GM23248 (cell line): ENCODE measurements at regions not wholly inside any gene's neighbourhood (a gene's known extent, or its start where the extent isn't known, plus 50 kb on each side); places are given as distances from the start of the nearest gene placed in this dataset.

Experiments used
- EZH2 ChIP-seq: fragments of 200-600 bp; sonication (generic); IDR thresholded peaks from 2 replicates; pipeline ENCODE4 v1.6.1; 2018; ENCODE audit warnings: antibody characterized with exemption, mild to moderate bottlenecking; ENCODE audit not compliant: insufficient read depth, poor library complexity, severe bottlenecking
- EZH2phosphoT487 ChIP-seq: fragments of 200-600 bp; sonication (generic); IDR thresholded peaks from 2 replicates; pipeline ENCODE4 v1.6.1; 2018; ENCODE audit warnings: antibody characterized with exemption, moderate library complexity, mild to moderate bottlenecking, low read depth; ENCODE audit not compliant: insufficient read depth

DNA sequence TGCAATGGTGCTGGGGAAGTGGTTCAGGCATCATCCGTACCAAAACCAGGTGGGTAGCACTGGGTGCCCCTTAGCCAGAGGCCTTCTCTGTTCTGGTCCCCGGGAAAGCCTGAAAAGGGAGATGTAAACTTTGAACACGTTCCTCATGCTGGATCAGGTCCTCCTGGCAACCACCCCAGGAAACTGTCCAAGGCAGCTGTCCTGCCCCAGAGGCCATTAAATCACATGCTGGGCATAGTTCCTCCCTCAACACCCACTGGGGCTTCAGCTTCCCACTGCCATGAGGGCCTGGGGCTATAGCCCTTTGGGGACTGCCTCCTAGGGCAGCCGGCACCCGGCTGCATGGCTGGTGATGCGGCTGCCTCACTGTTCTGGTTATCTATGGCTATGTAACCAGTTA is 228.9 kb upstream of the MVB12B start:
- no peak for TF ChIP-seq EZH2
- TF ChIP-seq EZH2phosphoT487, result no peak
